ENCODE measurements at regions not wholly inside any gene's neighbourhood (a gene's known extent, or its start where the extent isn't known, plus 50 kb on each side); places are given as distances from the start of the nearest gene placed in this dataset.
"Not testable (repeated sequence)": the region's sequence is repeated elsewhere in the genome, so short reads cannot be mapped to it uniquely, and the experiment has no call there.

GRCh38 chr15:29648415-29648814, 173.9 kb downstream of the TJP1 start:
- not testable (repeated sequence) for ATAC-seq; H3K4me3 Mint-ChIP-seq; H3K27me3 Mint-ChIP-seq; DNase-seq; H3K27ac Mint-ChIP-seq; H3K4me1 Mint-ChIP-seq; H3K36me3 Mint-ChIP-seq (ENCODE audit: low read depth)
- H3K9me3 Mint-ChIP-seq: peaks cover 24% of the 10 kb centered on the region

GRCh38 chr15:29645841-29646240, 176.4 kb downstream of the TJP1 start:
- Mint-ChIP-seq H3K9me3 (peaks cover 25% of the 10 kb centered on the region), H3K36me3 (ENCODE audit: low read depth) (no peaks in the 10 kb centered on the region), H3K4me3 (no peak overlapping the region), H3K4me1 (no peaks in the 10 kb centered on the region), H3K27ac (no peak overlapping the region), H3K27me3 (no peaks in the 10 kb centered on the region)
- ATAC-seq (no peak), DNase-seq (no peak)

- not testable (repeated sequence) for DNase-seq; ATAC-seq; H3K27ac Mint-ChIP-seq; H3K4me3 Mint-ChIP-seq; H3K36me3 Mint-ChIP-seq (ENCODE audit: low read depth); H3K27me3 Mint-ChIP-seq; H3K4me1 Mint-ChIP-seq
- H3K9me3 Mint-ChIP-seq: peaks cover 25% of the 10 kb centered on the region
Observed at GRCh38 chr15:29644361-29644760, 177.9 kb downstream of the TJP1 start.

GRCh38 chr15:29638781-29639180, 183.5 kb downstream of the TJP1 start:
- ATAC-seq (no peak), DNase-seq (no peak)
- Mint-ChIP-seq H3K27me3 (peaks cover 6% of the 10 kb centered on the region), H3K4me1 (no peaks in the 10 kb centered on the region), H3K27ac (no peak overlapping the region), H3K9me3 (peaks cover 6% of the 10 kb centered on the region), H3K4me3 (no peak overlapping the region), H3K36me3 (ENCODE audit: low read depth) (no peaks in the 10 kb centered on the region)

- Mint-ChIP-seq H3K4me3 (no peak overlapping the region), H3K27ac (no peak overlapping the region), H3K27me3 (peaks cover 6% of the 10 kb centered on the region), H3K4me1 (no peaks in the 10 kb centered on the region), H3K9me3 (peaks cover 3% of the 10 kb centered on the region), H3K36me3 (ENCODE audit: low read depth) (no peaks in the 10 kb centered on the region)
- ATAC-seq: no peak
- DNase-seq: no peak
Observed at GRCh38 chr15:29638011-29638410, 184.3 kb downstream of the TJP1 start.

GRCh38 chr15:29637555-29637954, 184.7 kb downstream of the TJP1 start:
- peaks cover 6% of the 10 kb centered on the region for H3K27me3 Mint-ChIP-seq
- H3K9me3 Mint-ChIP-seq: no peaks in the 10 kb centered on the region
- no peak for DNase-seq
- no peak overlapping the region for H3K4me3 Mint-ChIP-seq
- ATAC-seq: no peak
- H3K36me3 Mint-ChIP-seq (ENCODE audit: low read depth): no peaks in the 10 kb centered on the region
- H3K27ac Mint-ChIP-seq: no peak overlapping the region
- no peaks in the 10 kb centered on the region for H3K4me1 Mint-ChIP-seq

- DNase-seq (no peak), ATAC-seq (no peak)
- peaks cover 6% of the 10 kb centered on the region for H3K27me3 Mint-ChIP-seq
- no peaks in the 10 kb centered on the region for H3K36me3 Mint-ChIP-seq (ENCODE audit: low read depth)
- H3K27ac Mint-ChIP-seq: no peak overlapping the region
- no peaks in the 10 kb centered on the region for H3K4me1 Mint-ChIP-seq
- no peak overlapping the region for H3K4me3 Mint-ChIP-seq
- H3K9me3 Mint-ChIP-seq: no peaks in the 10 kb centered on the region
Observed at GRCh38 chr15:29636921-29637320, 185.3 kb downstream of the TJP1 start.

GRCh38 chr15:29636140-29636539, 186.1 kb downstream of the TJP1 start:
- Mint-ChIP-seq H3K9me3 (no peaks in the 10 kb centered on the region), H3K27ac (no peak overlapping the region), H3K27me3 (peaks cover 6% of the 10 kb centered on the region), H3K4me1 (no peaks in the 10 kb centered on the region), H3K36me3 (ENCODE audit: low read depth) (no peaks in the 10 kb centered on the region), H3K4me3 (no peak overlapping the region)
- ATAC-seq: no peak
- no peak for DNase-seq

GRCh38 chr15:29635513-29636098, 186.7 kb downstream of the TJP1 start:
- Mint-ChIP-seq H3K27me3 (peaks cover 5% of the 10 kb centered on the region), H3K36me3 (ENCODE audit: low read depth) (no peaks in the 10 kb centered on the region), H3K9me3 (no peaks in the 10 kb centered on the region), H3K4me3 (no peak overlapping the region), H3K4me1 (no peaks in the 10 kb centered on the region), H3K27ac (no peak overlapping the region)
- DNase-seq (no peak), ATAC-seq (no peak)

- Mint-ChIP-seq H3K4me1 (no peaks in the 10 kb centered on the region), H3K9me3 (no peaks in the 10 kb centered on the region), H3K27me3 (peaks cover 5% of the 10 kb centered on the region), H3K4me3 (no peak overlapping the region), H3K27ac (no peak overlapping the region), H3K36me3 (ENCODE audit: low read depth) (no peaks in the 10 kb centered on the region)
- ATAC-seq: no peak
- no peak for DNase-seq
Observed at GRCh38 chr15:29633971-29634370, 188.3 kb downstream of the TJP1 start.

GRCh38 chr15:29632671-29633406, 189.4 kb downstream of the TJP1 start:
- DNase-seq (no peak), ATAC-seq (no peak)
- Mint-ChIP-seq H3K27me3 (peaks cover 5% of the 10 kb centered on the region), H3K36me3 (ENCODE audit: low read depth) (no peaks in the 10 kb centered on the region), H3K4me1 (no peaks in the 10 kb centered on the region), H3K27ac (no peak overlapping the region), H3K4me3 (no peak overlapping the region), H3K9me3 (no peaks in the 10 kb centered on the region)

- no peak overlapping the region for H3K4me3 Mint-ChIP-seq
- H3K9me3 Mint-ChIP-seq: no peaks in the 10 kb centered on the region
- H3K27ac Mint-ChIP-seq: no peak overlapping the region
- peaks cover 5% of the 10 kb centered on the region for H3K27me3 Mint-ChIP-seq
- no peak for DNase-seq
- H3K4me1 Mint-ChIP-seq: no peaks in the 10 kb centered on the region
- no peak for ATAC-seq
- no peaks in the 10 kb centered on the region for H3K36me3 Mint-ChIP-seq (ENCODE audit: low read depth)
Observed at GRCh38 chr15:29631076-29632070, 190.9 kb downstream of the TJP1 start.

- Mint-ChIP-seq H3K27me3 (no peaks in the 10 kb centered on the region), H3K27ac (no peak overlapping the region), H3K36me3 (ENCODE audit: low read depth) (no peaks in the 10 kb centered on the region), H3K9me3 (no peaks in the 10 kb centered on the region), H3K4me3 (no peak overlapping the region), H3K4me1 (no peaks in the 10 kb centered on the region)
- DNase-seq (no peak), ATAC-seq (no peak)
Observed at GRCh38 chr15:29624271-29624670, 198.0 kb downstream of the TJP1 start.

- H3K4me1 Mint-ChIP-seq: no peaks in the 10 kb centered on the region
- no peak for DNase-seq
- no peak overlapping the region for H3K4me3 Mint-ChIP-seq
Observed at GRCh38 chr15:29623116-29623639, 199.1 kb downstream of the TJP1 start.

More at GRCh38 chr15:29623116-29623639, 199.1 kb downstream of the TJP1 start:
- H3K27me3 Mint-ChIP-seq: no peaks in the 10 kb centered on the region
- H3K9me3 Mint-ChIP-seq: no peaks in the 10 kb centered on the region
- ATAC-seq: no peak
- no peak overlapping the region for H3K27ac Mint-ChIP-seq
- H3K36me3 Mint-ChIP-seq (ENCODE audit: low read depth): no peaks in the 10 kb centered on the region

Data from activated naive CD8-positive, alpha-beta T cell treated with anti-CD3 and anti-CD28 coated beads, Interleukin-2, amount 50 U/mL, for 24 hours (primary cell).